SJCRH30 (cell line): ENCODE measurements at regions not wholly inside any gene's neighbourhood (a gene's known extent, or its start where the extent isn't known, plus 50 kb on each side); places are given as distances from the start of the nearest gene placed in this dataset.

ENCODE experiments used
- DNase-seq, 2 experiments: peaks; one replicate each; pipeline ENCODE4 v3.0.0-alpha.2; 2015 to 2020
- H3K27ac ChIP-seq: fragments of 250-450 bp; sonication (Bioruptor Pico); 2 replicates; pipeline ENCODE4 v1.5.1; 2020; ENCODE audit warnings: mild to moderate bottlenecking, moderate library complexity
- H3K27me3 ChIP-seq: fragments of 250-450 bp; sonication (Bioruptor Pico); 2 replicates; pipeline ENCODE4 v1.5.1; 2020; ENCODE audit warnings: mild to moderate bottlenecking, moderate library complexity
- H3K36me3 ChIP-seq: fragments of 250-450 bp; sonication (Bioruptor Pico); 2 replicates; pipeline ENCODE4 v1.5.1; 2020; ENCODE audit warnings: mild to moderate bottlenecking, moderate library complexity
- H3K4me1 ChIP-seq: fragments of 250-450 bp; sonication (Bioruptor Pico); 2 replicates; pipeline ENCODE4 v1.5.1; 2020; ENCODE audit warnings: mild to moderate bottlenecking, moderate library complexity
- H3K4me3 ChIP-seq: fragments of 250-450 bp; sonication (Bioruptor Pico); 2 replicates; pipeline ENCODE4 v1.5.1; 2020; ENCODE audit warnings: mild to moderate bottlenecking, moderate library complexity
- H3K9me3 ChIP-seq: fragments of 250-450 bp; sonication (Bioruptor Pico); replicated peaks from 2 replicates; pipeline ENCODE4 v1.5.1; 2020; ENCODE audit warnings: mild to moderate bottlenecking, moderate library complexity

GRCh38 chr9:26210338-26210851 is 532.2 kb upstream of the TUSC1 start:
- Histone ChIP-seq H3K9me3 (no peaks in the 10 kb centered on the region), H3K4me3 (no peak overlapping the region), H3K27me3 (no peaks in the 10 kb centered on the region), H3K4me1 (no peaks in the 10 kb centered on the region), H3K27ac (no peak overlapping the region), H3K36me3 (no peaks in the 10 kb centered on the region)
- no peak for DNase-seq

- no peaks in the 10 kb centered on the region for H3K27me3 ChIP-seq
- H3K27ac ChIP-seq, result no peak overlapping the region
- no peak overlapping the region for H3K4me3 ChIP-seq
- no peak for DNase-seq
- H3K4me1 ChIP-seq, result no peaks in the 10 kb centered on the region
- no peaks in the 10 kb centered on the region for H3K36me3 ChIP-seq
- H3K9me3 ChIP-seq, result no peaks in the 10 kb centered on the region
Observed at GRCh38 chr9:26205261-26205660, 527.0 kb upstream of the TUSC1 start.

DNA sequence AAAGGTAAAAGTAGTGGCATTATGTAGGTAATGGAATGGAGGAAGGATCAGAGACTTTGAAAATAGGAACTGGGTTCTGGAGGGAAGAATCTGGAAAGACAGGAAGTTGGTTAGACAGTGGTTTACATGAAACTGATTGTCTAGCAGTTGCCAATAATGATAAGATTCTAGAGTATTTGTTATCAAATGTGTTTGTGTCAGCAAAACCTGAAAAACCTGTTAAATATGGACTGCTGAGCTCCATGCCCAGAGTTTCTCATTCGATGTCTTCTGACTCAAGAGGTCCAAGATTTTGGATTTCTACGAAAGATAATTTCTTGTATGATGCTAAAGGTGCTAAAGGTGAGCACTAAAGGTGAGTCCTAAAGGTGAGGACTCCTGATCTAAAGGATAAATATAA is 515.0 kb upstream of the TUSC1 start:
- no peak for DNase-seq
- H3K4me1 ChIP-seq, result no peaks in the 10 kb centered on the region
- H3K9me3 ChIP-seq, result no peaks in the 10 kb centered on the region; the same call in 1 of the 2 replicates
- no peaks in the 10 kb centered on the region for H3K27me3 ChIP-seq
- no peak overlapping the region for H3K27ac ChIP-seq
- no peak overlapping the region for H3K4me3 ChIP-seq
- H3K36me3 ChIP-seq, result no peaks in the 10 kb centered on the region

DNA sequence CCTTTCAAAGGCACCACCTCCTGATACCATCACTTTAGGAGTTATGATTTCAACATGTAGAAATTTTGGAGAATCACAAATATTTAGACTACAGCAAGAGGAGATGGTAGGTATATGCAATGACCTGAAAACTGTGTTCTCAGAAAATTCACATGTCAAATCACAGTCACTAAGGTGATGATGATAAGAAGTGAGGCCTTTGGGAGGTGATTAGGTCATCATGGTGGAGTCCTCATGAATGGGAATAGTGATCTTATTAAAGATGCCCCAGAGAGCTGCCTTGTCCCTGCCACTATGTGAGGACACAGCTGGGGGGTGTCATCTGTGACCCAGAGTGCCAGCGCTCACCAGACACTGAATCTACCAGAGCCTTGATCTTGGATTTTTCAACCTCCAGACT is 513.5 kb upstream of the TUSC1 start:
- H3K9me3 ChIP-seq, result no peaks in the 10 kb centered on the region; the same call in 1 of the 2 replicates
- no peak overlapping the region for H3K4me3 ChIP-seq
- H3K27ac ChIP-seq, result no peak overlapping the region
- no peaks in the 10 kb centered on the region for H3K4me1 ChIP-seq
- DNase-seq, result no peak
- H3K36me3 ChIP-seq, result no peaks in the 10 kb centered on the region
- H3K27me3 ChIP-seq, result no peaks in the 10 kb centered on the region

GRCh38 chr9:26181836-26182235 is 503.6 kb upstream of the TUSC1 start:
- H3K27ac ChIP-seq, result no peak overlapping the region
- H3K36me3 ChIP-seq, result no peaks in the 10 kb centered on the region
- no peak for DNase-seq
- no peaks in the 10 kb centered on the region for H3K27me3 ChIP-seq
- no peaks in the 10 kb centered on the region for H3K4me1 ChIP-seq
- no peak overlapping the region for H3K4me3 ChIP-seq
- no peaks in the 10 kb centered on the region for H3K9me3 ChIP-seq

GRCh38 chr9:26176628-26177027 is 498.4 kb upstream of the TUSC1 start:
- Histone ChIP-seq H3K36me3 (no peaks in the 10 kb centered on the region), H3K27me3 (no peaks in the 10 kb centered on the region), H3K4me1 (no peaks in the 10 kb centered on the region), H3K9me3 (no peaks in the 10 kb centered on the region), H3K27ac (no peak overlapping the region), H3K4me3 (no peak overlapping the region)
- no peak for DNase-seq

DNA sequence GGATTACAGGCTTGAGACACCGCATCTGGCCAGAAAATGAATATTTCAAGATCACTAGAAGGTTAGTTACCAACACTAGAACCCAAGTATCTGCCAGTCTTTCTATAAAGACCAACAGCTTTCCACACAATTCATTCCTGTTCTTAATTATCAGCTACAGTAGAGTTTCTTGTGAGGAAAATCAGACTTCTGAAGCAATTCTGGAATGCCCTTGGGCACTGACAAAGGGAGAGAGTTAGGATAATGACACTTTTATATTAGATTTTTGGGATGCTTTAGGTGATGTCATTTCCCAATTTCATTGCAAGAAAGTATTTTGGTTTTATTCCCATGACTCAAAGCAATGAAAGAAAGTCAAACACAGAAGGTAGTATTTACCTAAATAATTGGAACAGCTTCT is 497.0 kb upstream of the TUSC1 start:
- no peaks in the 10 kb centered on the region for H3K4me1 ChIP-seq
- no peaks in the 10 kb centered on the region for H3K36me3 ChIP-seq
- H3K9me3 ChIP-seq, result no peaks in the 10 kb centered on the region
- no peak overlapping the region for H3K27ac ChIP-seq
- DNase-seq, result no peak
- no peak overlapping the region for H3K4me3 ChIP-seq
- no peaks in the 10 kb centered on the region for H3K27me3 ChIP-seq

GRCh38 chr9:26172301-26172700 is 494.1 kb upstream of the TUSC1 start:
- DNase-seq, result no peak
- Histone ChIP-seq H3K27me3 (no peaks in the 10 kb centered on the region), H3K4me3 (no peak overlapping the region), H3K4me1 (no peaks in the 10 kb centered on the region), H3K9me3 (no peaks in the 10 kb centered on the region), H3K36me3 (no peaks in the 10 kb centered on the region), H3K27ac (no peak overlapping the region)

DNA sequence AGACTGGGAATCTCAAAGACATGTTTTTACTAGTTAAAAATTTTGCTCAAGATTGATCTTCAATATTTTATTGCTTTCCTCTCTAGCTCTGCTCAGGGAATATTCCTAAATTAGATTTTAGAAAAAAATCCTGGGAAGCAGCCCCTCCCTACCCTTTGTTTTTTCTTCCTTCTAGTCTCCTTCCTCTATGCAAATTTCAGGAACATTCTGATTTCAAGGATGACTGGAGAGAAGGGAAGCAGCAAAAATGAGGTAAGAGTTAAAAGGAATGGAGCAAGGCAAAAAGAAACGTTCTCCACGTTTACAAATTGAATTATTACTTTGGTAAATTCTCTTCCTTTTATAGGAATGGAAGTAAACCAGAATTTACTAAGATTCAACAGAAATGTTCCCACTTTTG is 493.4 kb upstream of the TUSC1 start:
- H3K27ac ChIP-seq, result no peak overlapping the region
- no peak overlapping the region for H3K4me3 ChIP-seq
- no peaks in the 10 kb centered on the region for H3K36me3 ChIP-seq
- no peaks in the 10 kb centered on the region for H3K4me1 ChIP-seq
- H3K9me3 ChIP-seq, result no peaks in the 10 kb centered on the region
- H3K27me3 ChIP-seq, result no peaks in the 10 kb centered on the region
- DNase-seq, result no peak

GRCh38 chr9:26170190-26170589 is 491.9 kb upstream of the TUSC1 start:
- DNase-seq, result no peak
- Histone ChIP-seq H3K27me3 (no peaks in the 10 kb centered on the region), H3K4me1 (no peaks in the 10 kb centered on the region), H3K9me3 (no peaks in the 10 kb centered on the region), H3K27ac (no peak overlapping the region), H3K36me3 (no peaks in the 10 kb centered on the region), H3K4me3 (no peak overlapping the region)

DNA sequence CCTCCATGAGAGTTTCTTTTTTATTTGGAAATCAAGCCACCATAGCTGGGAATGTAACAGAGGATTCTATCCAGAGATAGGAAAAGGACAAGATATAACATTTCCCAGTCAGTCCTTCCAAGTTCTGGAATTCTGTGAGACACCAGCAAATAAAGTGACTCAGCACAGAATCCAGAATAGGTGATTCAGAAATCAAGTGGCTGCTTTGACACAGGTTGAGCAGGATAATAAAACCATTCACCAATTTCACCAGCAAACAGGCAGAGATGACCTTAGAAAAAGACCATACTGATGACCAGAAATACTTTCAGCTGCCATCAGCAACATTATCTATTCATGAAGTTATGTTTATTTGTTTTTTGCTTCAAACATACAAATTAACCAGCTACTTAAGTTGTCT is 491.5 kb upstream of the TUSC1 start:
- H3K27ac ChIP-seq, result no peak overlapping the region
- H3K4me1 ChIP-seq, result no peaks in the 10 kb centered on the region
- H3K9me3 ChIP-seq, result no peaks in the 10 kb centered on the region
- no peaks in the 10 kb centered on the region for H3K36me3 ChIP-seq
- no peak overlapping the region for H3K4me3 ChIP-seq
- no peaks in the 10 kb centered on the region for H3K27me3 ChIP-seq
- no peak for DNase-seq

DNA sequence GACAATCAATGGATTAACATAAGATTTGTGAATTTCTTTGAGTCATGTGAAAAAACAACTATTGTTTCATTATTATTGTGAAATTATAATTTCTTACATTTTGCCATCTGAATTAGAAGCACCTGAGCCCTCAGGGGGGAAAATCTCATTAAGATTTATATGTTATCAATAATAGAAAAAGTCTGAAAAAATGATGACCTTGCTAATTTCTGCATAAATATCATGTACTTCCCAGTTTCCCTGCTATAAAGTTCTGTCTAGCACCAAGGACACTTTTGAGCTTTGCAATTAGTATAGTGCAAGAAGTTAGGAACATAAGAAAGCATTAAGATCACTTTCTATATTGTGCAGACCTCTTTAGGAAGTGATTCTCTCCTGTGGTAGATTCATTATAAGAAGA is 488.3 kb upstream of the TUSC1 start:
- H3K4me3 ChIP-seq, result no peak overlapping the region
- no peaks in the 10 kb centered on the region for H3K4me1 ChIP-seq
- H3K27me3 ChIP-seq, result no peaks in the 10 kb centered on the region
- DNase-seq, result no peak
- H3K27ac ChIP-seq, result no peak overlapping the region
- H3K9me3 ChIP-seq, result no peaks in the 10 kb centered on the region
- H3K36me3 ChIP-seq, result no peaks in the 10 kb centered on the region

DNA sequence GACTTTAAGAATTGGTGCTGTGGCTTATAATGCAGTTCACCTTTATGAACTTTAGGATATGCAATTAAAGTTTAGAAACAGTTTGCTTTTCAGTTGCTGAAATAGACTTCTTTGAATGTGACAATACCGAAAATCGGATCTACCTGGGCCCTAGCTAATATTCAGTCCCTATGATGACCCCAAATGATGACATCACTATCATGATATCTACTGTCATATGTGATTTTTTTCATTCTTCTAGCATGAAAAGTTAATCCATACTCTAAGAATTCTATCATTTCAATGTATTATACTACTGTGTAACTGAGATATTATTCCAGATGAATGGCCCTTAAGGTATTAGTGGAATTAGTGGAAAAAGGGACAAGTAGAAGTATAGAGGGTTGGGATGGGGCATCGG is 487.2 kb upstream of the TUSC1 start:
- Histone ChIP-seq H3K4me1 (no peaks in the 10 kb centered on the region), H3K9me3 (no peaks in the 10 kb centered on the region), H3K27me3 (no peaks in the 10 kb centered on the region), H3K27ac (no peak overlapping the region), H3K4me3 (no peak overlapping the region), H3K36me3 (no peaks in the 10 kb centered on the region)
- DNase-seq, result no peak

DNA sequence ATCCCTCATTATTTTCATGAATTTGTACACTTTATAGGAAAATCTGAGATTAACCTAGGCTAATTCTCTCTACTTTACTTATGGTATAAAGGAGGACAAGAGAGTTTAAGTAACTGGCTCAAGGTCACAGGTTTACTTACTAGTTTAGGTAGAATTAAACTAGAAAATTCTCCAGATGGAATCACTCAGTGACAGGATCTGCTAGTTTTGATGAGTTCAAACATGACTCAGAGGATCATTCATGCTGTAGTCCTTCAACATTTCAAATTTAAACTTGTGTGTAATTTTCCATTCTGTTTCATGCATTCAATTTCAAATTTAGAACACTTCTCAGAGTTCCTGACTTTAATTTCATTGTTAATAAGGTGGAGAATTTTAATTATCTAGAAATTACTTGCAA is 485.7 kb upstream of the TUSC1 start:
- no peaks in the 10 kb centered on the region for H3K4me1 ChIP-seq
- no peak overlapping the region for H3K4me3 ChIP-seq
- H3K36me3 ChIP-seq, result no peaks in the 10 kb centered on the region
- H3K9me3 ChIP-seq, result no peaks in the 10 kb centered on the region
- DNase-seq, result no peak
- no peaks in the 10 kb centered on the region for H3K27me3 ChIP-seq
- no peak overlapping the region for H3K27ac ChIP-seq

DNA sequence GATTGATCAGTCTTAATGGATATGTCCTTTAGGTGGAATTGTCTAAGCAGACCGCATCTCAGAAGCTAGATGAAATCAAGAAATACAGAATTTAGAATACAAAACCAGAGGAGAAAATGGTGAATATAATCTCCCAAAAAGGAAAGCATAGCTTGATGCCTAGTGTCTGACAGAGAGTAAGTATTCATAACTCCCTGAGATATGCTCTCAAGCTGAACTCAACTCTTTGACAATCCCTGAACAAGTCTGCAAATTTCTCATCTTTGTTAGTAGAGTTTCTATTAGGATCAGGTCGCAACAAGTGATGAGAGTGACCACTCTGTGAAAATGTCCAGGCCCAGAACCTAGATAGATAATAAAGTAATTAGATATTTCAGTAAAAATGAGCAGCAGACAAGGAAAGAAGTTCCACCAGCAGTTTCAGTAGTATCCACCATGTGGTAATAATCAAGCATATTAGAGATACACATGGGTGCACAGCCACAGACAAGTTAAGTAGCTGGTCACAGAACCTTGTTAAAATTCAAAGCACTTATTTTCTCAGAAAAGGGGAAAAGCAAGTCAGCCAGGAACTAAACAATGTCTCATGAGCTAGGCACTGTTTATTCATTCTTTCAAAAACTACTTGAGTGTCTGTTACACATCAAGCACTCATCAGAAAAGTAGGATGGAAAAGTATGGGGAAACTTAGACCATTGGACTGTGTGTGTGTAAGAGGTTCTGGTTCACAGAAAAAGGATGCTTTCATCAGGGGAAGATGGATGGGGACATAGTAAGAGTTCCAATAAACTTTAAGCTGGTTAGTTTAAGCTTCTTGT is 481.5 kb upstream of the TUSC1 start:
- no peaks in the 10 kb centered on the region for H3K4me1 ChIP-seq
- no peak overlapping the region for H3K4me3 ChIP-seq
- no peaks in the 10 kb centered on the region for H3K9me3 ChIP-seq
- H3K27me3 ChIP-seq, result no peaks in the 10 kb centered on the region
- H3K27ac ChIP-seq, result no peak overlapping the region
- H3K36me3 ChIP-seq, result no peaks in the 10 kb centered on the region
- no peak for DNase-seq

DNA sequence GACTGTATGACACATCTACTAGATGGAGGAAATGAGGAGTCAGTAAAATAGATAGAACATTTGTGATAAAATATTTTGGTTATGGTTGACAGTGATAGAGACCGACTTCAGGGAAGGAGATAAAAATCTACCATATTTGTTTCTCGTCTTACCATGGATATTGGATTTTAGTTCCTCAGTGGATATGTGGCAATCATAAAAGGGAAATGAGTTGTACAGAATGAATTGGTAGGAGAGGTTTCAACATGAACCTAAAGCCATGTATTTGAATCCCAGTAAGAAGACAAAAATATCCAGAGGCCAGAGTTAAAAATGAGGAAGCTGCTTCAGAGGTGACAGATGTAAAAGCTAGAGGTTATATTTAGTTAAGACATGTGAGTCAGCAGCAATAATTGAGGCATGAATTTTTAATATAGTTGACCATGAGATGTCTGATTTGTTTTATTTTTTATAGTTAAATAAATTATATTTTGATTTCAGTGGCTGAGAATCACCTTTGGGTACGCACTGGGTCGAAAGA is 480.4 kb upstream of the TUSC1 start:
- Histone ChIP-seq H3K27me3 (no peaks in the 10 kb centered on the region), H3K4me1 (no peaks in the 10 kb centered on the region), H3K36me3 (no peaks in the 10 kb centered on the region), H3K4me3 (no peak overlapping the region), H3K9me3 (no peaks in the 10 kb centered on the region), H3K27ac (no peak overlapping the region)
- DNase-seq, result no peak
